Uterus (tissue), 3 donors: ENCODE measurements at regions not wholly inside any gene's neighbourhood (a gene's known extent, or its start where the extent isn't known, plus 50 kb on each side); places are given as distances from the start of the nearest gene placed in this dataset.
A peak's percentile ranks its signal among the peaks of the same experiment; 100 is the strongest.

Source experiments
- DNase-seq, 2 donors: peaks; one replicate each; pipeline ENCODE4 v3.0.0-alpha.2; 2019 to 2020
- H3K27ac ChIP-seq, 2 donors: fragments of 200-600 bp; sonication (generic); 1 replicate in 1 of 2; 2 replicates in 1 of 2; pipeline ENCODE4 v1.5.1; 2016 to 2018
- H3K27me3 ChIP-seq, 2 donors: fragments of 200-600 bp; sonication (generic); one replicate each; pipeline ENCODE4 v1.5.1; 2018 to 2019; ENCODE audit warnings: control low read depth in 1 of 2
- H3K36me3 ChIP-seq, 2 donors: fragments of 200-600 bp; sonication (generic); one replicate each; pipeline ENCODE4 v1.5.1; 2019; ENCODE audit warnings: control low read depth in 1 of 2
- H3K4me1 ChIP-seq, 2 donors: fragments of 200-600 bp; sonication (generic); one replicate each; pipeline ENCODE4 v1.5.1; 2018 to 2019; ENCODE audit warnings: control low read depth in 1 of 2
- H3K4me3 ChIP-seq, 2 donors: fragments of 200-600 bp; sonication (generic); 1 replicate in 1 of 2; 2 replicates in 1 of 2; pipeline ENCODE4 v1.5.1; 2018 to 2019; ENCODE audit warnings: mild to moderate bottlenecking in 1 of 2
- H3K9me3 ChIP-seq, 2 donors: fragments of 200-600 bp; sonication (generic); one replicate each; pipeline ENCODE4 v1.5.1; 2019; ENCODE audit warnings: control low read depth in 1 of 2
- CTCF ChIP-seq, 4 experiments: fragments of 200-600 bp in 2 of 4; fragments of 450-650 bp in 2 of 4; sonication (generic) in 2 of 4; IDR thresholded peaks; one replicate each; pipeline ENCODE4 v1.5.1; 2016 to 2019; ENCODE audit warnings: antibody characterized with exemption in 4 of 4, mild to moderate bottlenecking in 2 of 4, moderate library complexity in 1 of 4
- POLR2A ChIP-seq, 2 donors: fragments of 450-650 bp; IDR thresholded peaks; one replicate each; pipeline ENCODE4 v1.6.1; 2016; ENCODE audit warnings: antibody characterized with exemption in 2 of 2, mild to moderate bottlenecking in 1 of 2, moderate library complexity in 1 of 2
- intact Hi-C: fragments of 100-400 bp; cut with DNase I; formaldehyde crosslinking; loops from one replicate; pipeline ENCODE4 v1.15.1; 2023; ENCODE audit warnings: low total_unique reads
- donor health status: DM: yes; HTN: yes; CAD: no.

- no peak overlapping the region for H3K4me3 ChIP-seq
- TF ChIP-seq POLR2A (IDR thresholded peaks at IDR 0.05) (no peak), CTCF (IDR thresholded peaks at IDR 0.05) (no peak)
- H3K27me3 ChIP-seq = no peaks in the 10 kb centered on the region
- intact Hi-C loops = no loop called here
- H3K36me3 ChIP-seq = no peaks in the 10 kb centered on the region
- DNase-seq = no peak
- H3K27ac ChIP-seq = no peak overlapping the region
- no peaks in the 10 kb centered on the region for H3K4me1 ChIP-seq
- H3K9me3 ChIP-seq = no peaks in the 10 kb centered on the region
Observed at GRCh38 chr6:88386167-88386566, 220.0 kb upstream of the CNR1 start.

- Histone ChIP-seq H3K27ac (no peak overlapping the region), H3K4me1 (no peaks in the 10 kb centered on the region), H3K36me3 (no peaks in the 10 kb centered on the region), H3K9me3 (no peaks in the 10 kb centered on the region), H3K27me3 (no peaks in the 10 kb centered on the region), H3K4me3 (no peak overlapping the region)
- TF ChIP-seq CTCF (IDR thresholded peaks at IDR 0.05) = no peak
- TF ChIP-seq POLR2A (IDR thresholded peaks at IDR 0.05) = no peak
- intact Hi-C loops = no loop called here
- no peak for DNase-seq
Observed at GRCh38 chr6:88383183-88383582, 217.0 kb upstream of the CNR1 start.

GRCh38 chr6:88381289-88381642 lies 215.1 kb upstream of the CNR1 start:
- no peaks in the 10 kb centered on the region for H3K9me3 ChIP-seq
- DNase-seq = no peak
- no peaks in the 10 kb centered on the region for H3K4me1 ChIP-seq
- H3K27me3 ChIP-seq = no peaks in the 10 kb centered on the region
- no peak overlapping the region for H3K4me3 ChIP-seq
- TF ChIP-seq POLR2A (IDR thresholded peaks at IDR 0.05) (no peak), CTCF (IDR thresholded peaks at IDR 0.05) (no peak)
- H3K36me3 ChIP-seq = no peaks in the 10 kb centered on the region
- intact Hi-C loops = no loop called here
- H3K27ac ChIP-seq = peak overlapping the region in 1 of 2 donors; percentile 23

- H3K36me3 ChIP-seq = no peaks in the 10 kb centered on the region
- H3K9me3 ChIP-seq = no peaks in the 10 kb centered on the region
- no peak for TF ChIP-seq POLR2A (IDR thresholded peaks at IDR 0.05)
- intact Hi-C loops = no loop called here
- no peaks in the 10 kb centered on the region for H3K4me1 ChIP-seq
- no peak for DNase-seq
- H3K27me3 ChIP-seq = no peaks in the 10 kb centered on the region
- no peak overlapping the region for H3K4me3 ChIP-seq
- H3K27ac ChIP-seq = peak overlapping the region; percentile 21 to 23
Observed at GRCh38 chr6:88380618-88381288, 214.6 kb upstream of the CNR1 start.

- peak overlapping the region; percentile 28 to 37 for H3K27ac ChIP-seq
Observed at GRCh38 chr6:88380083-88380482, 213.9 kb upstream of the CNR1 start.

More at GRCh38 chr6:88380083-88380482, 213.9 kb upstream of the CNR1 start:
- no peaks in the 10 kb centered on the region for H3K9me3 ChIP-seq
- intact Hi-C loops = no loop called here
- no peaks in the 10 kb centered on the region for H3K36me3 ChIP-seq
- H3K27me3 ChIP-seq = no peaks in the 10 kb centered on the region
- H3K4me1 ChIP-seq = no peaks in the 10 kb centered on the region
- no peak overlapping the region for H3K4me3 ChIP-seq
- peak; percentile 32 to 46 for DNase-seq
- TF ChIP-seq CTCF (IDR thresholded peaks at IDR 0.05) (no peak), POLR2A (IDR thresholded peaks at IDR 0.05) (no peak)
